Suprapubic skin (tissue), 4 donors: ENCODE measurements at regions not wholly inside any gene's neighbourhood (a gene's known extent, or its start where the extent isn't known, plus 50 kb on each side); places are given as distances from the start of the nearest gene placed in this dataset.

Experiments
- CTCF ChIP-seq, 2 donors: fragments of 200-600 bp in 1 of 2; fragments of 450-650 bp in 1 of 2; sonication (generic) in 1 of 2; IDR thresholded peaks; one replicate each; pipeline ENCODE4 v1.5.1; 2016 to 2019; ENCODE audit warnings: antibody characterized with exemption in 2 of 2, mild to moderate bottlenecking in 1 of 2, moderate library complexity in 1 of 2
- EP300 ChIP-seq: sonication (generic); formaldehyde crosslinking; IDR thresholded peaks from one replicate; pipeline ENCODE4 v1.6.1; 2017; ENCODE audit warnings: antibody characterized with exemption
- POLR2A ChIP-seq, 2 donors: fragments of 450-650 bp; IDR thresholded peaks; one replicate each; pipeline ENCODE4 v1.6.1; 2017; ENCODE audit warnings: antibody characterized with exemption in 2 of 2, mild to moderate bottlenecking in 2 of 2, moderate library complexity in 2 of 2
- POLR2AphosphoS5 ChIP-seq, 3 donors: sonication (generic); formaldehyde crosslinking; IDR thresholded peaks; one replicate each; pipeline ENCODE4 v1.6.1; 2017; ENCODE audit warnings: antibody characterized with exemption in 3 of 3

GRCh38 chr22:48900327-48900597 is 927.4 kb downstream of the BRD1 start:
- TF ChIP-seq CTCF (IDR thresholded peaks at IDR 0.05) (no peak), POLR2A (IDR thresholded peaks at IDR 0.05) (no peak), EP300 (no peak), POLR2AphosphoS5 (IDR thresholded peaks at IDR 0.05) (no peak)
